GM23338 (cell line): ENCODE measurements at regions not wholly inside any gene's neighbourhood (a gene's known extent, or its start where the extent isn't known, plus 50 kb on each side); places are given as distances from the start of the nearest gene placed in this dataset.

Experiments used
- ATAC-seq: fragments of 200-7000 bp; cut with Tn5 transposase; 3 replicates; pipeline ENCODE4 v1.9.1; 2020
- DNase-seq: peaks from one replicate; pipeline ENCODE4 v3.0.0-alpha.2; 2015; ENCODE audit warnings: low spot score
- H2AFZ ChIP-seq: fragments of 200-600 bp; sonication (generic); 2 replicates; pipeline ENCODE4 v1.8.0; 2016; ENCODE audit warnings: antibody characterized with exemption, mild to moderate bottlenecking, moderate library complexity
- H3F3A ChIP-seq: fragments of 200-600 bp; sonication (generic); replicated peaks from 2 replicates; pipeline ENCODE4 v1.8.0; 2017; ENCODE audit warnings: antibody characterized with exemption, mixed run types, low read depth
- H3K27ac ChIP-seq: fragments of 200-600 bp; sonication (generic); 2 replicates; pipeline ENCODE4 v1.6.1; 2016; ENCODE audit warnings: low read depth
- H3K27me3 ChIP-seq: fragments of 200-600 bp; sonication (generic); 2 replicates; pipeline ENCODE4 v1.8.0; 2016; ENCODE audit warnings: mild to moderate bottlenecking, mixed run types, moderate library complexity; ENCODE audit not compliant: insufficient read depth
- H3K36me3 ChIP-seq: fragments of 200-600 bp; sonication (generic); 2 replicates; pipeline ENCODE4 v1.8.0; 2016; ENCODE audit warnings: mild to moderate bottlenecking; ENCODE audit not compliant: insufficient read depth
- H3K4me1 ChIP-seq: fragments of 200-600 bp; sonication (generic); 2 replicates; pipeline ENCODE4 v1.8.0; 2016; ENCODE audit warnings: mild to moderate bottlenecking, moderate library complexity; ENCODE audit not compliant: insufficient read depth
- H3K4me2 ChIP-seq: fragments of 200-600 bp; sonication (generic); 2 replicates; pipeline ENCODE4 v1.7.1; 2017; ENCODE audit warnings: mixed run types
- H3K4me3 ChIP-seq: fragments of 200-600 bp; sonication (generic); 2 replicates; pipeline ENCODE4 v1.6.1; 2016; ENCODE audit warnings: mixed run types
- H3K79me2 ChIP-seq: fragments of 200-600 bp; sonication (generic); replicated peaks from 2 replicates; pipeline ENCODE4 v1.8.0; 2017; ENCODE audit warnings: mild to moderate bottlenecking; ENCODE audit not compliant: insufficient read depth
- H3K9me2 ChIP-seq: fragments of 200-600 bp; sonication (generic); 2 replicates; pipeline ENCODE4 v1.8.0; 2017; ENCODE audit not compliant: insufficient read depth
- H4K20me1 ChIP-seq: fragments of 200-600 bp; sonication (generic); replicated peaks from 2 replicates; pipeline ENCODE4 v1.8.0; 2017; ENCODE audit warnings: mild to moderate bottlenecking; ENCODE audit not compliant: insufficient read depth
- H3K27ac Mint-ChIP-seq: 2 replicates; pipeline ENCODE4 v1.8.0; 2020; ENCODE audit warnings: inconsistent platforms, mild to moderate bottlenecking, moderate library complexity, mixed read lengths
- H3K27me3 Mint-ChIP-seq: 3 replicates; pipeline ENCODE4 v1.8.0; 2022; ENCODE audit warnings: low read depth, mild to moderate bottlenecking, moderate library complexity, mixed read lengths, inconsistent platforms; ENCODE audit not compliant: insufficient read depth, poor library complexity
- H3K36me3 Mint-ChIP-seq: 3 replicates; pipeline ENCODE4 v1.8.0; 2021; ENCODE audit warnings: low read depth, mild to moderate bottlenecking, inconsistent platforms, moderate library complexity, mixed read lengths
- H3K4me1 Mint-ChIP-seq: 3 replicates; pipeline ENCODE4 v1.8.0; 2020; ENCODE audit warnings: mild to moderate bottlenecking, inconsistent platforms, mixed read lengths
- H3K4me3 Mint-ChIP-seq: 3 replicates; pipeline ENCODE4 v1.8.0; 2021; ENCODE audit warnings: moderate library complexity, mild to moderate bottlenecking, inconsistent platforms, mixed read lengths
- H3K9me3 Mint-ChIP-seq: 3 replicates; pipeline ENCODE4 v1.8.0; 2020; ENCODE audit warnings: moderate library complexity, mild to moderate bottlenecking, inconsistent platforms, mixed read lengths
- CREB1 ChIP-seq: fragments of 250-450 bp; sonication (Bioruptor Pico); IDR thresholded peaks from 2 replicates; pipeline ENCODE4 v1.5.0; 2020; ENCODE audit warnings: low read depth, mild to moderate bottlenecking, moderate library complexity
- CTCF ChIP-seq, 2 experiments: fragments of 200-600 bp in 1 of 2; sonication (generic) in 1 of 2; conservative IDR thresholded peaks; 2 replicates each; pipeline versions ENCODE4 v1.5.1 to v1.6.1; 2016 to 2017; ENCODE audit warnings: antibody characterized with exemption in 2 of 2, low read depth in 2 of 2, mild to moderate bottlenecking in 2 of 2, moderate library complexity in 1 of 2
- ETS1 ChIP-seq: IDR thresholded peaks from 2 replicates; pipeline ENCODE4 v1.6.1; 2016; ENCODE audit warnings: antibody characterized with exemption
- EZH2 ChIP-seq: fragments of 200-600 bp; sonication (generic); IDR thresholded peaks from one replicate; pipeline ENCODE4 v1.8.0; 2017; ENCODE audit warnings: antibody characterized with exemption, mild to moderate bottlenecking, low read depth; ENCODE audit not compliant: unreplicated experiment
- EZH2phosphoT487 ChIP-seq: fragments of 200-600 bp; sonication (generic); IDR thresholded peaks from one replicate; pipeline ENCODE4 v1.8.1; 2018; ENCODE audit warnings: antibody characterized with exemption; ENCODE audit not compliant: unreplicated experiment
- JUNB ChIP-seq: IDR thresholded peaks from one replicate; pipeline ENCODE4 v1.6.1; 2016; ENCODE audit warnings: antibody characterized with exemption; ENCODE audit not compliant: unreplicated experiment
- NANOG ChIP-seq: IDR thresholded peaks from 2 replicates; pipeline ENCODE4 v1.6.1; 2016; ENCODE audit warnings: antibody characterized with exemption, borderline replicate concordance
- POLR2AphosphoS5 ChIP-seq: IDR thresholded peaks from 2 replicates; pipeline ENCODE4 v1.6.1; 2016; ENCODE audit warnings: antibody characterized with exemption, low read depth
- REST ChIP-seq: IDR thresholded peaks from one replicate; pipeline ENCODE4 v1.6.1; 2018; ENCODE audit warnings: antibody characterized with exemption; ENCODE audit not compliant: unreplicated experiment
- STAT1 ChIP-seq: IDR thresholded peaks from one replicate; pipeline ENCODE4 v1.6.1; 2016; ENCODE audit warnings: antibody characterized with exemption; ENCODE audit not compliant: unreplicated experiment
- ZNF114 ChIP-seq: fragments of 250-450 bp; sonication (Bioruptor Pico); IDR thresholded peaks from 2 replicates; pipeline ENCODE4 v1.5.0; 2020; ENCODE audit warnings: mild to moderate bottlenecking, moderate library complexity
- ZNF331 ChIP-seq: fragments of 250-450 bp; sonication (Bioruptor Pico); IDR thresholded peaks from 2 replicates; pipeline ENCODE4 v1.5.0; 2020; ENCODE audit warnings: low read depth, mild to moderate bottlenecking, moderate library complexity
- ZNF462 ChIP-seq: fragments of 250-450 bp; sonication (Bioruptor Pico); IDR thresholded peaks from 2 replicates; pipeline ENCODE4 v1.5.0; 2020; ENCODE audit warnings: mild to moderate bottlenecking, moderate library complexity

GRCh38 chr6:151749341-151749740 is 58.1 kb upstream of the ESR1 start:
- Histone ChIP-seq H3K4me3 (no peak overlapping the region), H3K36me3 (no peaks in the 10 kb centered on the region), H3K4me2 (no peak overlapping the region), H3K9me2 (no peaks in the 10 kb centered on the region), H3K4me1 (no peaks in the 10 kb centered on the region), H3K79me2 (no peaks in the 10 kb centered on the region), H3K27me3 (no peaks in the 10 kb centered on the region), H3K27ac (no peak overlapping the region), H4K20me1 (no peaks in the 10 kb centered on the region), H2AFZ (no peak overlapping the region; the same call in 1 of the 2 replicates), H3F3A (no peaks in the 10 kb centered on the region)
- TF ChIP-seq CREB1 (CRISPR knock-in tag) (no peak), JUNB (no peak), CTCF (conservative IDR thresholded peaks at IDR 0.05; ENCODE audit: low read depth in 2 of 2) (no peak), ZNF462 (no peak), REST (no peak), STAT1 (no peak), POLR2AphosphoS5 (no peak), EZH2phosphoT487 (no peak), ZNF114 (CRISPR knock-in tag) (no peak), EZH2 (no peak), NANOG (no peak), ETS1 (no peak), ZNF331 (no peak)
- Mint-ChIP-seq H3K9me3 (no peaks in the 10 kb centered on the region), H3K4me3 (no peak overlapping the region), H3K27me3 (no peaks in the 10 kb centered on the region), H3K27ac (no peak overlapping the region), H3K4me1 (no peaks in the 10 kb centered on the region), H3K36me3 (no peaks in the 10 kb centered on the region)
- ATAC-seq, result no peak
- no peak for DNase-seq
